A549 (cell line): ENCODE measurements at regions not wholly inside any gene's neighbourhood (a gene's known extent, or its start where the extent isn't known, plus 50 kb on each side); places are given as distances from the start of the nearest gene placed in this dataset.

Source experiments
- ATAC-seq, 2 experiments: fragments of 200-7000 bp in 1 of 2; fragments of >200 bp in 1 of 2; cut with Nextera tagmentation in 1 of 2; cut with Tn5 transposase in 1 of 2; 3 replicates each; pipeline versions ENCODE4 v1.8.0 to v1.9.1; 2018 to 2020; ENCODE audit warnings: mild to moderate bottlenecking in 1 of 2, moderate library complexity in 1 of 2
- CTCF ChIA-PET: fragments of 300-600 bp; sonication (Branson Sonifier 250); formaldehyde crosslinking; extraction: SDS; loops from one replicate; lab custom pipeline; 2021; ENCODE audit warnings: antibody characterized with exemption, inconsistent platforms; lab: Yijun Ruan, JAX
- POLR2A ChIA-PET: fragments of 350-600 bp; formaldehyde crosslinking; extraction: SDS; loops from one replicate; lab custom pipeline; 2021; ENCODE audit warnings: antibody characterized with exemption, inconsistent platforms; lab: Yijun Ruan, JAX
- DNase-seq, 2 experiments: peaks; one replicate each; pipeline versions ENCODE4 v3.0.0 to v3.0.0-alpha.2; 2011 to 2016; ENCODE audit warnings: low read depth in 1 of 2, low spot score in 1 of 2
- FAIRE-seq: peaks from 2 replicates; lab custom pipeline; 2011; peaks lifted over from hg19 to GRCh38; lab: Jason Lieb, UNC
- H3K27ac ChIP-seq, 2 experiments: fragments of >200 bp; sonication (Bioruptor Twin); formaldehyde crosslinking; 3 replicates each; pipeline ENCODE4 v1.5.1; 2016 to 2017
- H3K4me1 ChIP-seq: fragments of >200 bp; sonication (Bioruptor Twin); formaldehyde crosslinking; 3 replicates; pipeline ENCODE4 v1.6.1; 2016
- H3K4me2 ChIP-seq: fragments of >200 bp; sonication (Bioruptor Twin); formaldehyde crosslinking; 3 replicates; pipeline ENCODE4 v1.6.1; 2016
- H3K4me3 ChIP-seq: fragments of >200 bp; sonication (Bioruptor Twin); formaldehyde crosslinking; 3 replicates; pipeline ENCODE4 v1.5.1; 2016
- H3K9me3 ChIP-seq: fragments of >200 bp; sonication (Bioruptor Twin); formaldehyde crosslinking; 3 replicates; pipeline ENCODE4 v1.6.1; 2016
- BHLHE40 ChIP-seq: IDR thresholded peaks from 2 replicates; pipeline ENCODE4 v1.6.1; 2012; ENCODE audit warnings: low read depth, low read length, inconsistent platforms
- CBX2 ChIP-seq: fragments of 200-600 bp; sonication (generic); IDR thresholded peaks from 2 replicates; pipeline ENCODE4 v1.6.1; 2016; ENCODE audit warnings: low read depth, mild to moderate bottlenecking, borderline replicate concordance
- CBX8 ChIP-seq: fragments of 200-600 bp; sonication (generic); IDR thresholded peaks from 2 replicates; pipeline ENCODE4 v1.6.1; 2016
- CEBPB ChIP-seq, 2 experiments: fragments of >200 bp in 1 of 2; sonication (Bioruptor Twin) in 1 of 2; formaldehyde crosslinking in 1 of 2; IDR thresholded peaks; 2 replicates each; pipeline ENCODE4 v1.6.1; 2012 to 2016
- FOSB ChIP-seq: fragments of 250-450 bp; sonication (Bioruptor Pico); IDR thresholded peaks from 2 replicates; pipeline ENCODE4 v1.5.0; 2020; ENCODE audit warnings: mild to moderate bottlenecking, moderate library complexity
- FOXS1 ChIP-seq: fragments of 250-450 bp; sonication (Bioruptor Pico); IDR thresholded peaks from 2 replicates; pipeline ENCODE4 v1.5.0; 2020; ENCODE audit warnings: mild to moderate bottlenecking, moderate library complexity
- GATA3 ChIP-seq: IDR thresholded peaks from 2 replicates; pipeline ENCODE4 v1.6.1; 2012; ENCODE audit warnings: borderline replicate concordance
- HOXB13 ChIP-seq: fragments of 250-450 bp; sonication (Bioruptor Pico); IDR thresholded peaks from 2 replicates; pipeline ENCODE4 v1.5.0; 2020; ENCODE audit warnings: low read depth, mild to moderate bottlenecking, moderate library complexity
- JUNB ChIP-seq: fragments of >200 bp; sonication (Bioruptor Twin); formaldehyde crosslinking; IDR thresholded peaks from 2 replicates; pipeline ENCODE4 v1.6.1; 2016
- MAFK ChIP-seq: fragments of 450-650 bp; IDR thresholded peaks from 2 replicates; pipeline ENCODE4 v1.6.1; 2014; ENCODE audit not compliant: partially characterized antibody
- MAZ ChIP-seq: fragments of 150-350 bp; IDR thresholded peaks from 2 replicates; pipeline ENCODE4 v1.6.1; 2014; ENCODE audit warnings: antibody characterized with exemption, low read depth, low read length, borderline replicate concordance
- NR3C1 ChIP-seq: fragments of >200 bp; sonication (Bioruptor Twin); formaldehyde crosslinking; IDR thresholded peaks from 3 replicates; pipeline ENCODE4 v1.6.1; 2017
- POLR2A ChIP-seq: IDR thresholded peaks from 2 replicates; pipeline ENCODE4 v1.6.1; 2012; ENCODE audit warnings: mild to moderate bottlenecking, low read length
- POLR2AphosphoS2 ChIP-seq: conservative IDR thresholded peaks from 2 replicates; pipeline ENCODE4 v1.6.1; 2012; ENCODE audit warnings: low read length, improper control_type of control experiment, inconsistent platforms
- RCOR1 ChIP-seq: fragments of 150-350 bp; IDR thresholded peaks from 2 replicates; pipeline ENCODE4 v1.6.1; 2014; ENCODE audit warnings: antibody characterized with exemption, low read length, low read depth
- RFX5 ChIP-seq: fragments of 450-650 bp; IDR thresholded peaks from 2 replicates; pipeline ENCODE4 v1.7.1; 2014; ENCODE audit warnings: antibody characterized with exemption, mild to moderate bottlenecking, moderate library complexity
- SREBF2 ChIP-seq: fragments of 450-650 bp; IDR thresholded peaks from 2 replicates; pipeline ENCODE4 v1.6.1; 2014; ENCODE audit warnings: mild to moderate bottlenecking, moderate library complexity
- TP53 ChIP-seq: fragments of 250-450 bp; sonication (Bioruptor Pico); IDR thresholded peaks from 2 replicates; pipeline ENCODE4 v1.5.0; 2021; ENCODE audit warnings: mild to moderate bottlenecking, moderate library complexity
- ZFP36 ChIP-seq: fragments of 450-650 bp; IDR thresholded peaks from 2 replicates; pipeline ENCODE4 v1.6.1; 2014; ENCODE audit warnings: borderline replicate concordance; ENCODE audit not compliant: partially characterized antibody
- ZNF302 ChIP-seq: fragments of 250-450 bp; sonication (Bioruptor Pico); IDR thresholded peaks from 2 replicates; pipeline ENCODE4 v1.9.0; 2021; ENCODE audit warnings: inconsistent platforms, mild to moderate bottlenecking, moderate library complexity
- ZSCAN20 ChIP-seq: fragments of 250-450 bp; sonication (Bioruptor Pico); IDR thresholded peaks from 2 replicates; pipeline ENCODE4 v1.8.0; 2022; ENCODE audit warnings: mild to moderate bottlenecking, moderate library complexity
- WGBS: methylation state at CpG from one replicate; pipeline ENCODE4 v1.1.6; 2017; ENCODE audit errors: missing lambda C conversion rate; 5-methylcytosine and 5-hydroxymethylcytosine counted together
- TF ChIP-seq, protein P1 (sequence below): fragments of >200 bp; sonication (Bioruptor Twin); formaldehyde crosslinking; IDR thresholded peaks from 2 replicates; pipeline ENCODE4 v1.6.1; 2016
- TF ChIP-seq, protein P2 (sequence below): IDR thresholded peaks from 2 replicates; pipeline ENCODE4 v1.6.1; 2012
- TF ChIP-seq, protein P3 (sequence below): fragments of >200 bp; sonication (Bioruptor Twin); formaldehyde crosslinking; IDR thresholded peaks from 3 replicates; pipeline ENCODE4 v1.6.1; 2016
- TF ChIP-seq, protein P4 (sequence below): fragments of 150-350 bp; IDR thresholded peaks from 2 replicates; pipeline ENCODE4 v1.6.1; 2014; ENCODE audit warnings: low read depth, mild to moderate bottlenecking, low read length
- TF ChIP-seq, protein P5 (sequence below): IDR thresholded peaks from 2 replicates; pipeline ENCODE4 v1.6.1; 2012
- TF ChIP-seq, protein P6 (sequence below): fragments of >200 bp; sonication (Bioruptor Twin); formaldehyde crosslinking; IDR thresholded peaks from 3 replicates; pipeline ENCODE4 v1.5.1; 2016
- TF ChIP-seq, protein P7 (sequence below): fragments of 450-650 bp; IDR thresholded peaks from 2 replicates; pipeline ENCODE4 v1.6.1; 2014; ENCODE audit warnings: antibody characterized with exemption
- TF ChIP-seq, protein P8 (sequence below): IDR thresholded peaks from 2 replicates; pipeline ENCODE4 v1.6.1; 2012; ENCODE audit warnings: low read depth, borderline replicate concordance

DNA sequence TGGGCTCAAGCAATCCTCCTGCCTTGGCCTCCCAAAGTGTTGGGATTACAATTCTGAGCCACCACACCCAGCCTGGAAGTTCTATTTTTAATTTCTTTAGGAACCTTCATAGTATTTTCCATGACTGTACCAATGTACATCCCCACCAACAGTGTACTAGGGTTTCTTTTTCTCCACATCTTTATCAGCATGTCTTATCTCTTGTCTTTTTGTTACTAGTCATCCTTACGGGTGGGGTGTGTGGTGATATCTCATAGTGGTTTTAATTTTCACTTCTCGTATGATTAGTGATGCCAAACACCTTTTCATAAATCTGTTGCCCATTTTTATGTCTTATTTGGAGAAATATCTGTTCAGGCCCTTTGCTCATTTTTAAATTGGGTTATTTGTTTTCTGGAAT is 123.0 kb upstream of the MEF2C start:
- Histone ChIP-seq H3K9me3 (no peaks in the 10 kb centered on the region), H3K27ac (no peak overlapping the region), H3K4me2 (no peak overlapping the region)
- ATAC-seq = no peak
- no peak for TF ChIP-seq CBX8
- TF ChIP-seq, protein P1, sequence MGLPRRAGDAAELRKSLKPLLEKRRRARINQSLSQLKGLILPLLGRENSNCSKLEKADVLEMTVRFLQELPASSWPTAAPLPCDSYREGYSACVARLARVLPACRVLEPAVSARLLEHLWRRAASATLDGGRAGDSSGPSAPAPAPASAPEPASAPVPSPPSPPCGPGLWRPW = no peak
- TF ChIP-seq POLR2AphosphoS2 = no peak
- no peak for TF ChIP-seq TP53 (CRISPR knock-in tag)
- TF ChIP-seq JUNB = no peak
- TF ChIP-seq POLR2A = no peak
- no peak for TF ChIP-seq ZFP36
- TF ChIP-seq, protein P2, sequence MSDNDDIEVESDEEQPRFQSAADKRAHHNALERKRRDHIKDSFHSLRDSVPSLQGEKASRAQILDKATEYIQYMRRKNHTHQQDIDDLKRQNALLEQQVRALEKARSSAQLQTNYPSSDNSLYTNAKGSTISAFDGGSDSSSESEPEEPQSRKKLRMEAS = no peak
- TF ChIP-seq SREBF2 = no peak
- TF ChIP-seq MAZ = no peak
- TF ChIP-seq ZSCAN20 (CRISPR knock-in tag) = no peak
- TF ChIP-seq GATA3 = no peak
- no peak for TF ChIP-seq HOXB13 (CRISPR knock-in tag)
- TF ChIP-seq RFX5 = no peak
- TF ChIP-seq, protein P3, sequence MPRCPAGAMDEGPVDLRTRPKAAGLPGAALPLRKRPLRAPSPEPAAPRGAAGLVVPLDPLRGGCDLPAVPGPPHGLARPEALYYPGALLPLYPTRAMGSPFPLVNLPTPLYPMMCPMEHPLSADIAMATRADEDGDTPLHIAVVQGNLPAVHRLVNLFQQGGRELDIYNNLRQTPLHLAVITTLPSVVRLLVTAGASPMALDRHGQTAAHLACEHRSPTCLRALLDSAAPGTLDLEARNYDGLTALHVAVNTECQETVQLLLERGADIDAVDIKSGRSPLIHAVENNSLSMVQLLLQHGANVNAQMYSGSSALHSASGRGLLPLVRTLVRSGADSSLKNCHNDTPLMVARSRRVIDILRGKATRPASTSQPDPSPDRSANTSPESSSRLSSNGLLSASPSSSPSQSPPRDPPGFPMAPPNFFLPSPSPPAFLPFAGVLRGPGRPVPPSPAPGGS = no peak
- TF ChIP-seq, protein P4, sequence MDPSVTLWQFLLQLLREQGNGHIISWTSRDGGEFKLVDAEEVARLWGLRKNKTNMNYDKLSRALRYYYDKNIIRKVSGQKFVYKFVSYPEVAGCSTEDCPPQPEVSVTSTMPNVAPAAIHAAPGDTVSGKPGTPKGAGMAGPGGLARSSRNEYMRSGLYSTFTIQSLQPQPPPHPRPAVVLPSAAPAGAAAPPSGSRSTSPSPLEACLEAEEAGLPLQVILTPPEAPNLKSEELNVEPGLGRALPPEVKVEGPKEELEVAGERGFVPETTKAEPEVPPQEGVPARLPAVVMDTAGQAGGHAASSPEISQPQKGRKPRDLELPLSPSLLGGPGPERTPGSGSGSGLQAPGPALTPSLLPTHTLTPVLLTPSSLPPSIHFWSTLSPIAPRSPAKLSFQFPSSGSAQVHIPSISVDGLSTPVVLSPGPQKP = no peak
- no peak for TF ChIP-seq FOSB (CRISPR knock-in tag)
- TF ChIP-seq, protein P5, sequence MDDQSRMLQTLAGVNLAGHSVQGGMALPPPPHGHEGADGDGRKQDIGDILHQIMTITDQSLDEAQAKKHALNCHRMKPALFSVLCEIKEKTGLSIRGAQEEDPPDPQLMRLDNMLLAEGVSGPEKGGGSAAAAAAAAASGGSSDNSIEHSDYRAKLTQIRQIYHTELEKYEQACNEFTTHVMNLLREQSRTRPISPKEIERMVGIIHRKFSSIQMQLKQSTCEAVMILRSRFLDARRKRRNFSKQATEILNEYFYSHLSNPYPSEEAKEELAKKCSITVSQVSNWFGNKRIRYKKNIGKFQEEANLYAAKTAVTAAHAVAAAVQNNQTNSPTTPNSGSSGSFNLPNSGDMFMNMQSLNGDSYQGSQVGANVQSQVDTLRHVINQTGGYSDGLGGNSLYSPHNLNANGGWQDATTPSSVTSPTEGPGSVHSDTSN = no peak
- TF ChIP-seq, all 56 proteins: peak for 0
- ChIA-PET POLR2A (no interaction called here), CTCF (no interaction called here)
- Histone ChIP-seq H3K4me1 (no peaks in the 10 kb centered on the region), H3K4me3 (no peak overlapping the region)
- 27% methylated on average over 2 of the region's 2 CpGs for WGBS
- DNase-seq (no peak), FAIRE-seq (no peak)

DNA sequence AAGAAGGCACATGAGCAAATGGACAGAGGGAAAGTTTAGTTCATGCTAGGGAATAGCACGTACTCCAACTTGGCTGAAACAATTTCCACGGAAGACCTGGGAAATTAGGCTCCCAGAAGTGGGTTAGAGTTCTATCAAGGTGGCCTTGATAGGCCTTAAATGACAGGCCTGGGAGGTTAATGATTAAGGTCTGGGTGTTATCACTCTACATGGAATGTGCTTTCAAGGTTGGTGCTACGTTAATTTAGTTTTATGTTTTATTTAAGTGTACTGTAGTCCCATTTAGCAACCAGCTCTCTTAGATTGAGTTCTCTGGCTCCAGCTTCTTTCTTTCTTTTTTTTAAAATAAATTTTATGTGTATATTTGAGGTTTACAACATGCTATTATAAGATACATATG is 121.4 kb upstream of the MEF2C start:
- ChIA-PET POLR2A (no interaction called here), CTCF (no interaction called here)
- no peak for FAIRE-seq
- H3K4me2 ChIP-seq = no peak overlapping the region
- H3K4me1 ChIP-seq = no peaks in the 10 kb centered on the region
- H3K9me3 ChIP-seq = no peaks in the 10 kb centered on the region
- DNase-seq = no peak
- 53% methylated on average over 3 of the region's 3 CpGs for whole genome bisulfite sequencing
- ATAC-seq = no peak
- H3K27ac ChIP-seq = no peak overlapping the region
- H3K4me3 ChIP-seq = no peak overlapping the region
- no peak for TF ChIP-seq MAFK
- TF ChIP-seq BHLHE40 = no peak
- no peak for TF ChIP-seq CEBPB (IDR thresholded peaks at IDR 0.05)
- TF ChIP-seq ZNF302 (CRISPR knock-in tag) = no peak
- no peak for TF ChIP-seq RFX5
- TF ChIP-seq, protein P1 = no peak

DNA sequence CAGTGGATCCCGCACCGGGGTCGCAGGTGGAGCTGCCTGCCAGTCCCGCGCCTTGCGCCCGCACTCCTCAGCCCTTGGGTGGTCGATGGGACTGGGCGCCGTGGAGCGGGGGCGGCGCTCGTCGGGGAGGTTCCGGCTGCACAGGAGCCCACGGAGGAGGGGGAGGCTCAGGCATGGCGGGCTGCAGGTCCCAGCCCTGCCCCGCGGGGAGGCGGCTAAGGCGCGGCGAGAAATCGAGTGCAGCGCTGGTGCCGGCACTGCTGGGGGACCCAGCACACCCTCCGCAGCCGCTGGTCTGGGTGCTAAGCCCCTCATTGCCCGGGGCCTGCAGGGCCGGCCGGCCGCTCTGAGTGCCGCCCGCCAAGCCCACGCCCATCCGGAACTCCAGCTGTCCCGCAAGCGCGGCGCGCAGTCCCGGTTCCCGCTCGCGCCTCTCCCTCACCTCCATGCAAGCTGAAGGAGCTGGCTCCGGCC is 120.6 kb upstream of the MEF2C start:
- no peak overlapping the region for H3K27ac ChIP-seq
- ChIA-PET POLR2A (no interaction called here), CTCF (interaction anchor here (0.6 kb wide), 1 partner anchor 69 kb away, joined by 3 read pairs; no protein-coding TSS in a partner anchor)
- no peak overlapping the region for H3K4me3 ChIP-seq
- H3K4me1 ChIP-seq = no peaks in the 10 kb centered on the region
- no peak overlapping the region for H3K4me2 ChIP-seq
- ATAC-seq = no peak
- WGBS = 83% methylated on average over 10 of the region's 47 CpGs
- FAIRE-seq = no peak
- no peaks in the 10 kb centered on the region for H3K9me3 ChIP-seq
- no peak for DNase-seq
- TF ChIP-seq, protein P6, sequence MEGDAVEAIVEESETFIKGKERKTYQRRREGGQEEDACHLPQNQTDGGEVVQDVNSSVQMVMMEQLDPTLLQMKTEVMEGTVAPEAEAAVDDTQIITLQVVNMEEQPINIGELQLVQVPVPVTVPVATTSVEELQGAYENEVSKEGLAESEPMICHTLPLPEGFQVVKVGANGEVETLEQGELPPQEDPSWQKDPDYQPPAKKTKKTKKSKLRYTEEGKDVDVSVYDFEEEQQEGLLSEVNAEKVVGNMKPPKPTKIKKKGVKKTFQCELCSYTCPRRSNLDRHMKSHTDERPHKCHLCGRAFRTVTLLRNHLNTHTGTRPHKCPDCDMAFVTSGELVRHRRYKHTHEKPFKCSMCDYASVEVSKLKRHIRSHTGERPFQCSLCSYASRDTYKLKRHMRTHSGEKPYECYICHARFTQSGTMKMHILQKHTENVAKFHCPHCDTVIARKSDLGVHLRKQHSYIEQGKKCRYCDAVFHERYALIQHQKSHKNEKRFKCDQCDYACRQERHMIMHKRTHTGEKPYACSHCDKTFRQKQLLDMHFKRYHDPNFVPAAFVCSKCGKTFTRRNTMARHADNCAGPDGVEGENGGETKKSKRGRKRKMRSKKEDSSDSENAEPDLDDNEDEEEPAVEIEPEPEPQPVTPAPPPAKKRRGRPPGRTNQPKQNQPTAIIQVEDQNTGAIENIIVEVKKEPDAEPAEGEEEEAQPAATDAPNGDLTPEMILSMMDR = no peak
- TF ChIP-seq, protein P7, sequence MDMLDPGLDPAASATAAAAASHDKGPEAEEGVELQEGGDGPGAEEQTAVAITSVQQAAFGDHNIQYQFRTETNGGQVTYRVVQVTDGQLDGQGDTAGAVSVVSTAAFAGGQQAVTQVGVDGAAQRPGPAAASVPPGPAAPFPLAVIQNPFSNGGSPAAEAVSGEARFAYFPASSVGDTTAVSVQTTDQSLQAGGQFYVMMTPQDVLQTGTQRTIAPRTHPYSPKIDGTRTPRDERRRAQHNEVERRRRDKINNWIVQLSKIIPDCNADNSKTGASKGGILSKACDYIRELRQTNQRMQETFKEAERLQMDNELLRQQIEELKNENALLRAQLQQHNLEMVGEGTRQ = no peak
- no peak for TF ChIP-seq MAZ
- TF ChIP-seq BHLHE40 = no peak
- no peak for TF ChIP-seq RCOR1
- no peak for TF ChIP-seq FOXS1 (CRISPR knock-in tag)
- TF ChIP-seq MAFK = no peak
- TF ChIP-seq, protein P8, sequence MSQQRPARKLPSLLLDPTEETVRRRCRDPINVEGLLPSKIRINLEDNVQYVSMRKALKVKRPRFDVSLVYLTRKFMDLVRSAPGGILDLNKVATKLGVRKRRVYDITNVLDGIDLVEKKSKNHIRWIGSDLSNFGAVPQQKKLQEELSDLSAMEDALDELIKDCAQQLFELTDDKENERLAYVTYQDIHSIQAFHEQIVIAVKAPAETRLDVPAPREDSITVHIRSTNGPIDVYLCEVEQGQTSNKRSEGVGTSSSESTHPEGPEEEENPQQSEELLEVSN = no peak
- no peak for TF ChIP-seq CBX2
- no peak for TF ChIP-seq NR3C1
- no peak for TF ChIP-seq CBX8
- no peak for TF ChIP-seq SREBF2
- no peak for TF ChIP-seq FOSB (CRISPR knock-in tag)
